ENCODE measurements at regions not wholly inside any gene's neighbourhood (a gene's known extent, or its start where the extent isn't known, plus 50 kb on each side); places are given as distances from the start of the nearest gene placed in this dataset.

GRCh38 chr12:98274430-98275130 is 240.8 kb upstream of the TMPO start:
- Mint-ChIP-seq H3K27ac (no peak overlapping the region), H3K4me1 (no peaks in the 10 kb centered on the region), H3K36me3 (ENCODE audit: low read depth) (no peaks in the 10 kb centered on the region), H3K27me3 (peaks cover 22% of the 10 kb centered on the region), H3K4me3 (no peak overlapping the region)
- ATAC-seq (no peak), DNase-seq (no peak)
- H3K9me3 ChIP-seq (ENCODE audit: control insufficient read depth, low read length, poor library complexity, severe bottlenecking): no peaks in the 10 kb centered on the region

GRCh38 chr12:98275131-98275475 is 240.3 kb upstream of the TMPO start:
- peaks cover 20% of the 10 kb centered on the region for H3K27me3 Mint-ChIP-seq
- DNase-seq: no peak
- no peak overlapping the region for H3K27ac Mint-ChIP-seq
- H3K4me3 Mint-ChIP-seq: no peak overlapping the region
- H3K36me3 Mint-ChIP-seq (ENCODE audit: low read depth): no peaks in the 10 kb centered on the region
- no peaks in the 10 kb centered on the region for H3K9me3 ChIP-seq (ENCODE audit: control insufficient read depth, low read length, poor library complexity, severe bottlenecking)
- no peak for ATAC-seq
- H3K4me1 Mint-ChIP-seq: no peaks in the 10 kb centered on the region

GRCh38 chr12:98280152-98280551 is 235.2 kb upstream of the TMPO start:
- no peak overlapping the region for H3K4me3 Mint-ChIP-seq
- DNase-seq: no peak
- H3K36me3 Mint-ChIP-seq (ENCODE audit: low read depth): no peaks in the 10 kb centered on the region
- H3K9me3 ChIP-seq (ENCODE audit: control insufficient read depth, low read length, poor library complexity, severe bottlenecking): no peaks in the 10 kb centered on the region
- H3K27ac Mint-ChIP-seq: no peak overlapping the region
- H3K27me3 Mint-ChIP-seq: peaks cover 33% of the 10 kb centered on the region
- ATAC-seq: no peak
- H3K4me1 Mint-ChIP-seq: no peaks in the 10 kb centered on the region

GRCh38 chr12:98280621-98281020 is 234.8 kb upstream of the TMPO start:
- H3K27ac Mint-ChIP-seq: no peak overlapping the region
- no peak overlapping the region for H3K4me3 Mint-ChIP-seq
- DNase-seq (no peak), ATAC-seq (no peak)
- H3K36me3 Mint-ChIP-seq (ENCODE audit: low read depth): no peaks in the 10 kb centered on the region
- H3K4me1 Mint-ChIP-seq: no peaks in the 10 kb centered on the region
- H3K27me3 Mint-ChIP-seq: peaks cover 32% of the 10 kb centered on the region
- no peaks in the 10 kb centered on the region for H3K9me3 ChIP-seq (ENCODE audit: control insufficient read depth, low read length, poor library complexity, severe bottlenecking)

- Mint-ChIP-seq H3K27ac (no peak overlapping the region), H3K4me1 (no peaks in the 10 kb centered on the region), H3K4me3 (no peak overlapping the region), H3K27me3 (peaks cover 60% of the 10 kb centered on the region), H3K36me3 (ENCODE audit: low read depth) (no peaks in the 10 kb centered on the region)
- ATAC-seq (no peak), DNase-seq (no peak)
- no peaks in the 10 kb centered on the region for H3K9me3 ChIP-seq (ENCODE audit: control insufficient read depth, low read length, poor library complexity, severe bottlenecking)
Observed at GRCh38 chr12:98291828-98292227, 223.6 kb upstream of the TMPO start.

GRCh38 chr12:98294051-98294805 is 221.2 kb upstream of the TMPO start:
- H3K27ac Mint-ChIP-seq: no peak overlapping the region
- peaks cover 47% of the 10 kb centered on the region for H3K27me3 Mint-ChIP-seq
- no peak for DNase-seq
- ATAC-seq: no peak
- H3K36me3 Mint-ChIP-seq (ENCODE audit: low read depth): no peaks in the 10 kb centered on the region
- no peaks in the 10 kb centered on the region for H3K4me1 Mint-ChIP-seq
- H3K4me3 Mint-ChIP-seq: no peak overlapping the region
- no peaks in the 10 kb centered on the region for H3K9me3 ChIP-seq (ENCODE audit: control insufficient read depth, low read length, poor library complexity, severe bottlenecking)

GRCh38 chr12:98295681-98296080 is 219.7 kb upstream of the TMPO start:
- ATAC-seq: no peak

GRCh38 chr12:98296462-98297079 is 218.8 kb upstream of the TMPO start:
- DNase-seq (no peak), ATAC-seq (no peak)
- no peaks in the 10 kb centered on the region for H3K36me3 Mint-ChIP-seq (ENCODE audit: low read depth)
- no peaks in the 10 kb centered on the region for H3K4me1 Mint-ChIP-seq
- H3K4me3 Mint-ChIP-seq: no peak overlapping the region
- H3K9me3 ChIP-seq (ENCODE audit: control insufficient read depth, low read length, poor library complexity, severe bottlenecking): no peaks in the 10 kb centered on the region
- peaks cover 37% of the 10 kb centered on the region for H3K27me3 Mint-ChIP-seq
- no peak overlapping the region for H3K27ac Mint-ChIP-seq

More at GRCh38 chr12:98295681-98296080, 219.7 kb upstream of the TMPO start:
- Mint-ChIP-seq H3K4me1 (no peaks in the 10 kb centered on the region), H3K4me3 (no peak overlapping the region), H3K36me3 (ENCODE audit: low read depth) (no peaks in the 10 kb centered on the region), H3K27me3 (peaks cover 41% of the 10 kb centered on the region), H3K27ac (no peak overlapping the region)
- H3K9me3 ChIP-seq (ENCODE audit: control insufficient read depth, low read length, poor library complexity, severe bottlenecking): no peaks in the 10 kb centered on the region
- no peak for DNase-seq

GRCh38 chr12:98297538-98297937 is 217.9 kb upstream of the TMPO start:
- Mint-ChIP-seq H3K27ac (no peak overlapping the region), H3K4me3 (no peak overlapping the region), H3K4me1 (no peaks in the 10 kb centered on the region), H3K36me3 (ENCODE audit: low read depth) (no peaks in the 10 kb centered on the region), H3K27me3 (peaks cover 33% of the 10 kb centered on the region)
- H3K9me3 ChIP-seq (ENCODE audit: control insufficient read depth, low read length, poor library complexity, severe bottlenecking): no peaks in the 10 kb centered on the region
- ATAC-seq (no peak), DNase-seq (no peak)

- Mint-ChIP-seq H3K36me3 (ENCODE audit: low read depth) (no peaks in the 10 kb centered on the region), H3K27me3 (peaks cover 45% of the 10 kb centered on the region), H3K4me3 (no peak overlapping the region), H3K4me1 (no peaks in the 10 kb centered on the region), H3K27ac (no peak overlapping the region)
- ATAC-seq (no peak), DNase-seq (no peak)
- no peaks in the 10 kb centered on the region for H3K9me3 ChIP-seq (ENCODE audit: control insufficient read depth, low read length, poor library complexity, severe bottlenecking)
Observed at GRCh38 chr12:98308141-98308540, 207.2 kb upstream of the TMPO start.

- H3K4me1 Mint-ChIP-seq: no peaks in the 10 kb centered on the region
- DNase-seq (no peak), ATAC-seq (no peak)
- no peaks in the 10 kb centered on the region for H3K36me3 Mint-ChIP-seq (ENCODE audit: low read depth)
- no peaks in the 10 kb centered on the region for H3K9me3 ChIP-seq (ENCODE audit: control insufficient read depth, low read length, poor library complexity, severe bottlenecking)
- H3K4me3 Mint-ChIP-seq: no peak overlapping the region
- peaks cover 5% of the 10 kb centered on the region for H3K27me3 Mint-ChIP-seq
- H3K27ac Mint-ChIP-seq: no peak overlapping the region
Observed at GRCh38 chr12:98317939-98318899, 197.2 kb upstream of the TMPO start.

- Mint-ChIP-seq H3K36me3 (ENCODE audit: low read depth) (no peaks in the 10 kb centered on the region), H3K27ac (no peak overlapping the region), H3K4me3 (no peak overlapping the region), H3K4me1 (no peaks in the 10 kb centered on the region), H3K27me3 (no peaks in the 10 kb centered on the region)
- no peak for ATAC-seq
- no peaks in the 10 kb centered on the region for H3K9me3 ChIP-seq (ENCODE audit: control insufficient read depth, low read length, poor library complexity, severe bottlenecking)
- no peak for DNase-seq
Observed at GRCh38 chr12:98319716-98320425, 195.5 kb upstream of the TMPO start.

Measured in T-helper 17 cell (primary cell).